WERI-Rb-1 (cell line): ENCODE measurements at regions not wholly inside any gene's neighbourhood (a gene's known extent, or its start where the extent isn't known, plus 50 kb on each side); places are given as distances from the start of the nearest gene placed in this dataset.
A peak's percentile ranks its signal among the peaks of the same experiment; 100 is the strongest.

Source experiments
- DNase-seq: peaks from one replicate; pipeline ENCODE4 v3.0.0-alpha.2; 2020
- H3K27ac ChIP-seq: fragments of 250-450 bp; sonication (Bioruptor Pico); 2 replicates; pipeline ENCODE4 v1.5.1; 2020; ENCODE audit warnings: mild to moderate bottlenecking, moderate library complexity
- H3K27me3 ChIP-seq: fragments of 250-450 bp; sonication (Bioruptor Pico); 2 replicates; pipeline ENCODE4 v1.5.1; 2021; ENCODE audit warnings: mild to moderate bottlenecking, low read depth, moderate library complexity; ENCODE audit not compliant: insufficient read depth, severe bottlenecking
- H3K36me3 ChIP-seq: fragments of 250-450 bp; sonication (Bioruptor Pico); 2 replicates; pipeline ENCODE4 v1.5.1; 2020; ENCODE audit warnings: mild to moderate bottlenecking, moderate library complexity
- H3K4me3 ChIP-seq: 2 replicates; pipeline ENCODE4 v1.5.1; 2011; ENCODE audit warnings: low read depth, mild to moderate bottlenecking, control low read depth, low read length
- H3K9me3 ChIP-seq: fragments of 250-450 bp; sonication (Bioruptor Pico); 2 replicates; pipeline ENCODE4 v1.5.1; 2021; ENCODE audit warnings: mild to moderate bottlenecking, moderate library complexity; ENCODE audit not compliant: severe bottlenecking
- TF ChIP-seq, protein P1 (sequence below): IDR thresholded peaks from 2 replicates; pipeline ENCODE4 v1.5.1; 2011; ENCODE audit warnings: low read depth, mild to moderate bottlenecking, control low read depth, inconsistent platforms, low read length

DNA sequence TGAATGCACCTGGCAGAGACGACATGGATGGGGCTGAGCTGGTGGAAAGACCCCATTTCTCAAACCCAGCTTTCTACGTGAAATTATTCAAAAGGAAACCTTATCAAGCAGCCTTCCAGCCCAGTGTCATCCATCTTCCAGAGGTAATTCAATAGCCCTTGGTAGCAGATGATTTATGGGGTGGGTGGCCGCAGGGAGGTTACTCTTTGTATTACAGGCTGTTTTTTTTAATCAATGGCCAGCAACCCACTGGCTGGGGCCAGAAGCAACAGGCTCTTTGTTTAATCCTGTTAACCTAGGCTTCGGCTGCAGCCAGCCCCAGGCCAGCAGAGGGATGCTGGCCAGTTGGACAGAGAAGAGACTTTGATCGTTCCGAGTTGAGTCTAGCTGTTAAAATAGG, 139.8 kb upstream of the SRRM4 start:
- Histone ChIP-seq H3K4me3 (no peak overlapping the region), H3K27me3 (no peaks in the 10 kb centered on the region), H3K9me3 (no peaks in the 10 kb centered on the region), H3K27ac (no peak overlapping the region), H3K36me3 (no peaks in the 10 kb centered on the region)
- TF ChIP-seq, protein P1, sequence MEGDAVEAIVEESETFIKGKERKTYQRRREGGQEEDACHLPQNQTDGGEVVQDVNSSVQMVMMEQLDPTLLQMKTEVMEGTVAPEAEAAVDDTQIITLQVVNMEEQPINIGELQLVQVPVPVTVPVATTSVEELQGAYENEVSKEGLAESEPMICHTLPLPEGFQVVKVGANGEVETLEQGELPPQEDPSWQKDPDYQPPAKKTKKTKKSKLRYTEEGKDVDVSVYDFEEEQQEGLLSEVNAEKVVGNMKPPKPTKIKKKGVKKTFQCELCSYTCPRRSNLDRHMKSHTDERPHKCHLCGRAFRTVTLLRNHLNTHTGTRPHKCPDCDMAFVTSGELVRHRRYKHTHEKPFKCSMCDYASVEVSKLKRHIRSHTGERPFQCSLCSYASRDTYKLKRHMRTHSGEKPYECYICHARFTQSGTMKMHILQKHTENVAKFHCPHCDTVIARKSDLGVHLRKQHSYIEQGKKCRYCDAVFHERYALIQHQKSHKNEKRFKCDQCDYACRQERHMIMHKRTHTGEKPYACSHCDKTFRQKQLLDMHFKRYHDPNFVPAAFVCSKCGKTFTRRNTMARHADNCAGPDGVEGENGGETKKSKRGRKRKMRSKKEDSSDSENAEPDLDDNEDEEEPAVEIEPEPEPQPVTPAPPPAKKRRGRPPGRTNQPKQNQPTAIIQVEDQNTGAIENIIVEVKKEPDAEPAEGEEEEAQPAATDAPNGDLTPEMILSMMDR: no peak
- DNase-seq: no peak

GRCh38 chr12:118842866-118843265, 138.5 kb upstream of the SRRM4 start:
- no peaks in the 10 kb centered on the region for H3K9me3 ChIP-seq
- H3K27me3 ChIP-seq: no peaks in the 10 kb centered on the region
- H3K27ac ChIP-seq: no peak overlapping the region
- no peak overlapping the region for H3K4me3 ChIP-seq
- no peaks in the 10 kb centered on the region for H3K36me3 ChIP-seq
- DNase-seq: no peak
- TF ChIP-seq, protein P1: no peak

DNA sequence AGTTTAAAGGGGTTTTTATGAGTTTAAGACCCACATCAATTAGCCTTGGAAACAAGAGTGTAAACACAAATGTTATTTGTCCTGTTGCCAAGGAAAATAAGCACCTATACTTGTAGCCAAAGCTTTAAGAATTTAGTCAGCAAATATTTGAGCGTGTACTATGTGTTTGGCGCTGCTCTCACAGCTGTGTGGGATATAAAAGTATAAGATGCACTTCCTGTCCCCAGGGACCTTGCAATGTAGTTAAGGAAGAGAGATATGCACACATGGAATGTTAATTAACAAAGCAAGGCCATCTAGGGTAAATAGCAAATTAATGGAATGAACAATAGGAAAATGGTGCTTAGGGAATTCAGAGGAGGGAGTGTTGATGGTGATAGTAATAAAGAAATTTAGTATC, 134.9 kb upstream of the SRRM4 start:
- Histone ChIP-seq H3K27ac (no peak overlapping the region), H3K4me3 (no peak overlapping the region), H3K36me3 (no peaks in the 10 kb centered on the region), H3K9me3 (no peaks in the 10 kb centered on the region), H3K27me3 (no peaks in the 10 kb centered on the region)
- TF ChIP-seq, protein P1: no peak
- no peak for DNase-seq

DNA sequence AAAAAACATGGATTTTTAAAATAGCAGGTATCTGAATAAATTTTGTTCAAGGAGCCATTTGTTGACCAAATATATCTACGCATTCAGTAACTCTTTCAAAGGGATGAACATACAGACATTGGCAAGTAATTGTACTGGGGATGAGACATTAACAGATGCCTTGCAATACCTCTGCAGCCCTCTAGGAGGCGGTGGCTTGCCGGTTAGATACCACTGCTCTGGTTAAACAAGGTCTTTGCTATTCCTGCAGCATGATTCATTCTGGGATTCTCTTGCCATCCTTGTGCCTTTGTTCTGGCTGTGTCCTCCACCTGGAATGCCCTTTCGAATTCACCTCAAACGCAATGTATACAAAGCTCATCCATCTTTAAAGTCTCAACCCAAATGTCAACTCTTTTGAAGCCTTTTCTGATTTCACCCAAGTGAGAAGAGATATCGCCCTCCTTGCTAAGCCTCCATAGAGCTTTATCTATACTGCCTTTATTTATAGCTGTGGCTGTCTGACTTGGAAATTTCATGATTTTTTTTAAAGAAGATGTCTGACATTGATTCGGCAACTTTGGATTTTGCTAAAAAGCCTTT, 131.0 kb upstream of the SRRM4 start:
- DNase-seq: peak; percentile 21
- no peaks in the 10 kb centered on the region for H3K9me3 ChIP-seq
- TF ChIP-seq, protein P1: peak; percentile 75
- no peaks in the 10 kb centered on the region for H3K36me3 ChIP-seq
- no peak overlapping the region for H3K4me3 ChIP-seq
- H3K27me3 ChIP-seq: no peaks in the 10 kb centered on the region
- no peak overlapping the region for H3K27ac ChIP-seq

- no peak overlapping the region for H3K27ac ChIP-seq
- H3K9me3 ChIP-seq: no peaks in the 10 kb centered on the region
- H3K4me3 ChIP-seq: no peak overlapping the region
- no peak for DNase-seq
- no peaks in the 10 kb centered on the region for H3K27me3 ChIP-seq
- H3K36me3 ChIP-seq: no peaks in the 10 kb centered on the region
- TF ChIP-seq, protein P1: no peak
Measured at GRCh38 chr12:118851891-118852290, 129.4 kb upstream of the SRRM4 start.

GRCh38 chr12:118853634-118854033, 127.7 kb upstream of the SRRM4 start:
- Histone ChIP-seq H3K27me3 (no peaks in the 10 kb centered on the region), H3K4me3 (no peak overlapping the region), H3K9me3 (no peaks in the 10 kb centered on the region), H3K36me3 (no peaks in the 10 kb centered on the region), H3K27ac (no peak overlapping the region)
- TF ChIP-seq, protein P1: peak; percentile 41; the same call in 1 of the 2 replicates
- peak; percentile 60 for DNase-seq
